ENCODE measurements at regions not wholly inside any gene's neighbourhood (a gene's known extent, or its start where the extent isn't known, plus 50 kb on each side); places are given as distances from the start of the nearest gene placed in this dataset.
"Not testable (repeated sequence)": the region's sequence is repeated elsewhere in the genome, so short reads cannot be mapped to it uniquely, and the experiment has no call there.

DNA sequence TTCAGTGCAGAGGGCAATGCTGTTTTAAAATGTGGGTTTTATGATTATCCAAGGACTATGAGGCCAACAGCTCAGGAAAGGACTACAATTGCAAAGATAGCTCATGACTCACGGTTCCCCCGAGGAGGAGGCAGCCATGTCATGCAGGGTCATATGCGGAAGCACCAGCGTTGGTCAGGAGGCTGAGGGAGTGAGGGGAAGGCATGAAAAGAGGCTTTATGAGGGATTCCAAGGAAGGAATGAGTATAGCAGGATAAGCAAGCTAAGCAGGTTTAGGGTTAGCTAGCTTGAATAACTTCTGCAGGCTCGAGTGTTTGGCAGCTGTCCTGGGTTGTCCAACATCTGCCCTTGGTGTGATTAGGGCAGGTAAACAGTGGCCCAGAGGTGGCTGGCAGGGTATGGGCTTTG, 495.1 kb downstream of the SETD4 start:
- H3K27ac ChIP-seq (ENCODE audit: low read length): no peak overlapping the region
- H3K4me1 ChIP-seq (ENCODE audit: control insufficient read depth, insufficient read depth, low read length): peaks cover 3% of the 10 kb centered on the region
- no peak overlapping the region for H3K4me3 ChIP-seq (ENCODE audit: low read length)
- no peaks in the 10 kb centered on the region for H3K9me3 ChIP-seq (ENCODE audit: control insufficient read depth, insufficient read depth, low read length)
- no peaks in the 10 kb centered on the region for H3K27me3 ChIP-seq (ENCODE audit: control insufficient read depth, insufficient read depth, low read length)
- WGBS (ENCODE audit: insufficient coverage, insufficient read length): no CpG with 5 or more reads among the region's 5 CpGs
- H3K36me3 ChIP-seq (ENCODE audit: control insufficient read depth, insufficient read depth, low read length): no peaks in the 10 kb centered on the region
- DNase-seq (ENCODE audit: low read depth, low spot score): no peak

GRCh38 chr21:35563885-35564451, 496.4 kb downstream of the SETD4 start:
- WGBS (ENCODE audit: insufficient coverage, insufficient read length): no CpG with 5 or more reads among the region's 10 CpGs

DNA sequence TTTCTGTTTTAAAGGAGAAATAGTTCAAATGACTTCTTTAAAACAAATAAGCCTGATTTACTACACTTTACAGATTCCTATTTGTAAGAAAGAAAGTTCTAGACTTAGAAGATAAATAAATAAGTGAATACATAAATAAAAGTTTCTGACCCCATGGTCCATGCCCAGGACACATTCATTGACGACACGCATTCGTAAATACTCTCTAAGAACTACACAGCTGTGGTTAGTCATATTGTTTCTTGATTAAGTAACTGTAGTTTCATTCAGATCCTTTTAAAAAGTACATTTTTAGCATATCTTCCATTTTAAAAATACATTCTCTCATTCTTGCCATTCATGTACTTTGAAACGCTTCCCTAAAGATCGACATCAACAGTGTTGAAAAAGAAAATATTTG, 497.4 kb downstream of the SETD4 start:
- Histone ChIP-seq H3K9me3 (ENCODE audit: control insufficient read depth, insufficient read depth, low read length) (no peaks in the 10 kb centered on the region), H3K27me3 (ENCODE audit: control insufficient read depth, insufficient read depth, low read length) (no peaks in the 10 kb centered on the region), H3K4me3 (ENCODE audit: low read length) (no peak overlapping the region), H3K4me1 (ENCODE audit: control insufficient read depth, insufficient read depth, low read length) (peaks cover 3% of the 10 kb centered on the region), H3K36me3 (ENCODE audit: control insufficient read depth, insufficient read depth, low read length) (no peaks in the 10 kb centered on the region), H3K27ac (ENCODE audit: low read length) (no peak overlapping the region)
- WGBS (ENCODE audit: insufficient coverage, insufficient read length): no CpG with 5 or more reads among the region's 5 CpGs
- no peak for DNase-seq (ENCODE audit: low read depth, low spot score)

More at GRCh38 chr21:35563885-35564451, 496.4 kb downstream of the SETD4 start:
- no peaks in the 10 kb centered on the region for H3K27me3 ChIP-seq (ENCODE audit: control insufficient read depth, insufficient read depth, low read length)
- no peak for DNase-seq (ENCODE audit: low read depth, low spot score)
- H3K27ac ChIP-seq (ENCODE audit: low read length): no peak overlapping the region
- peaks cover 3% of the 10 kb centered on the region for H3K4me1 ChIP-seq (ENCODE audit: control insufficient read depth, insufficient read depth, low read length)
- no peak overlapping the region for H3K4me3 ChIP-seq (ENCODE audit: low read length)
- no peaks in the 10 kb centered on the region for H3K9me3 ChIP-seq (ENCODE audit: control insufficient read depth, insufficient read depth, low read length)
- H3K36me3 ChIP-seq (ENCODE audit: control insufficient read depth, insufficient read depth, low read length): no peaks in the 10 kb centered on the region

DNA sequence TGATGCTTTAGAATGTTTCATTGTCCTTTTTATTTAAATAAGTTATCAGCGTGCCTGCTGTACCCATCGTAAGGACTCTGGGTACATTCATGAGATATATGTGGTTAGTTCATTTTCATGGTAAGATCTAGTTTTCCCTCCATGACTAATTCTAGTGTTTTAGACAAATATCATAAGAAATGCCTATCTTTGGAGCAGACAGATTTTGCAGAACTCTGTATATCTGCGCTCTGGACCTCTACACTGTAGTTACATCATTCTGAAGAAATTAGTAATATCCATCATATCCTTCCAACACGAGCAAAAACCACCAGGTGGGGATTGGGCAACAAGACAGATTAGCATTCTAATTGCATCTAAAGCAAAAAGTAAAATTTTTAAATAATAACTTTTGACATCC, 499.2 kb downstream of the SETD4 start:
- WGBS (ENCODE audit: insufficient coverage, insufficient read length): no CpG with 5 or more reads among the region's 4 CpGs
- Histone ChIP-seq H3K36me3 (ENCODE audit: control insufficient read depth, insufficient read depth, low read length) (no peaks in the 10 kb centered on the region), H3K9me3 (ENCODE audit: control insufficient read depth, insufficient read depth, low read length) (no peaks in the 10 kb centered on the region), H3K27me3 (ENCODE audit: control insufficient read depth, insufficient read depth, low read length) (no peaks in the 10 kb centered on the region), H3K4me3 (ENCODE audit: low read length) (no peak overlapping the region), H3K27ac (ENCODE audit: low read length) (no peak overlapping the region), H3K4me1 (ENCODE audit: control insufficient read depth, insufficient read depth, low read length) (peaks cover 3% of the 10 kb centered on the region)
- no peak for DNase-seq (ENCODE audit: low read depth, low spot score)

GRCh38 chr21:35559829-35560225, 500.5 kb downstream of the SETD4 start:
- WGBS (ENCODE audit: insufficient coverage, insufficient read length): no CpG with 5 or more reads among the region's 2 CpGs
- Histone ChIP-seq H3K36me3 (ENCODE audit: control insufficient read depth, insufficient read depth, low read length) (no peaks in the 10 kb centered on the region), H3K4me1 (ENCODE audit: control insufficient read depth, insufficient read depth, low read length) (no peaks in the 10 kb centered on the region; the same call in 1 of the 2 replicates), H3K4me3 (ENCODE audit: low read length) (no peak overlapping the region), H3K9me3 (ENCODE audit: control insufficient read depth, insufficient read depth, low read length) (no peaks in the 10 kb centered on the region), H3K27ac (ENCODE audit: low read length) (no peak overlapping the region), H3K27me3 (ENCODE audit: control insufficient read depth, insufficient read depth, low read length) (no peaks in the 10 kb centered on the region)
- no peak for DNase-seq (ENCODE audit: low read depth, low spot score)

GRCh38 chr21:35559128-35559828, 501.0 kb downstream of the SETD4 start:
- no CpG with 5 or more reads among the region's 9 CpGs for WGBS (ENCODE audit: insufficient coverage, insufficient read length)
- Histone ChIP-seq H3K9me3 (ENCODE audit: control insufficient read depth, insufficient read depth, low read length) (no peaks in the 10 kb centered on the region), H3K4me3 (ENCODE audit: low read length) (no peak overlapping the region), H3K27ac (ENCODE audit: low read length) (no peak overlapping the region), H3K4me1 (ENCODE audit: control insufficient read depth, insufficient read depth, low read length) (no peaks in the 10 kb centered on the region; the same call in 1 of the 2 replicates), H3K27me3 (ENCODE audit: control insufficient read depth, insufficient read depth, low read length) (no peaks in the 10 kb centered on the region), H3K36me3 (ENCODE audit: control insufficient read depth, insufficient read depth, low read length) (no peaks in the 10 kb centered on the region)
- no peak for DNase-seq (ENCODE audit: low read depth, low spot score)

DNA sequence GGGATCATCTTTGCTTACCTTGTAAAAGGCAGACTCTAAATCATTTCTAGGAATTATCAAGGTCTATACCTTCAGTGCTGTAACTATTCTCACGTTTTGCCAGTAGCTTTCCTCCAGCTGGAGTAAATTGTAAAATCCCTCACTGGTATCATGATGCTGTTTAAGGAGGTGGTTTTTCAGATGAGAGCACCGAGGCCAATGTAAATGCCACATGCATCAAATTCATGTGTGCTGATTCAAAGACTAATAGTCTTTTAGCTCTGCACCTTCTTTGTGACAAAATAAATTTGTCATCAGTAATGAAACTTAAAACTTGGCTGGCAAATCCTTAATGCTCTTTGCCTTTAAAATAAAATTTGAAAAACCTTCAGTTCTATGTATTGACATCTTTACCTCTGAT, 503.8 kb downstream of the SETD4 start:
- H3K27ac ChIP-seq (ENCODE audit: low read length): no peak overlapping the region
- H3K4me3 ChIP-seq (ENCODE audit: low read length): no peak overlapping the region
- H3K36me3 ChIP-seq (ENCODE audit: control insufficient read depth, insufficient read depth, low read length): no peaks in the 10 kb centered on the region
- no peak for DNase-seq (ENCODE audit: low read depth, low spot score)
- no peaks in the 10 kb centered on the region for H3K27me3 ChIP-seq (ENCODE audit: control insufficient read depth, insufficient read depth, low read length)
- no CpG with 5 or more reads among the region's 2 CpGs for WGBS (ENCODE audit: insufficient coverage, insufficient read length)
- H3K9me3 ChIP-seq (ENCODE audit: control insufficient read depth, insufficient read depth, low read length): no peaks in the 10 kb centered on the region
- no peaks in the 10 kb centered on the region for H3K4me1 ChIP-seq (ENCODE audit: control insufficient read depth, insufficient read depth, low read length)

GRCh38 chr21:35552483-35552882, 503.4 kb upstream of the RUNX1 start:
- not testable (repeated sequence) for H3K4me3 ChIP-seq (ENCODE audit: low read length); H3K36me3 ChIP-seq (ENCODE audit: control insufficient read depth, insufficient read depth, low read length); H3K27me3 ChIP-seq (ENCODE audit: control insufficient read depth, insufficient read depth, low read length); DNase-seq (ENCODE audit: low read depth, low spot score); H3K9me3 ChIP-seq (ENCODE audit: control insufficient read depth, insufficient read depth, low read length); H3K4me1 ChIP-seq (ENCODE audit: control insufficient read depth, insufficient read depth, low read length); H3K27ac ChIP-seq (ENCODE audit: low read length)
- WGBS (ENCODE audit: insufficient coverage, insufficient read length): no CpG with 5 or more reads among the region's 3 CpGs

DNA sequence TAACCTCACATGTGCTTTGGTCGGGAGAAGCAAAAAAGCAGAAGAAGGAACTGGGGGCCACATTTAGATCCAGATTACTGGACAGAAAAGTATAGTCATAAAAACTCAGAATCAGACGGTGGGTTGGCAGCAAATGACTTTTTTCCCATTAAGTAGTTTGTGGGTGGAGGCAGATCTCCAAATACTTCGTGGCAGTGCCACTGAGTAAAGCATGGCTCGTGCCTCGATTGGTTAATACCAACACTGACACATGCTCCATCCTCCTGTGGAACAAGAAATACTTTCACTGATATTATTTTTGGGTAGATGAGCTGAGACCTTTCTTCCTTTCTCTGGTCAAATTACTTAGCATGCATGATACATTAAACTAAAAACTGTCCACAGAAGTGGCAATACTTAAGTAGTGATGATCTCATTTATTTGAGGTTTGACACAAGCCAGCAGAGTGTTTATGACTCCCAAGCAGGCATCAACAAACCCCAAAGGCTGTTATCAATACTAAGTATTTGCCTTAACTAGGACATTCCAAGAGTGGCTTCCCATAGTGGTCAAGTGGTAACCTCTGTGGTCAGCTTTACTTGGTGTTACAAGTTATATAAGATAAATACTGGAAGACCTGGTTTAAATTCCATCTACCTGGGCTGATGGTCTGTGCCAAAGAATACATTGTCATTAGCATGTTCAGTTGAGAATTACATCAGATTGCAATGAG, 500.0 kb upstream of the RUNX1 start:
- Histone ChIP-seq H3K27me3 (ENCODE audit: control insufficient read depth, insufficient read depth, low read length) (no peaks in the 10 kb centered on the region), H3K4me3 (ENCODE audit: low read length) (no peak overlapping the region), H3K27ac (ENCODE audit: low read length) (no peak overlapping the region), H3K36me3 (ENCODE audit: control insufficient read depth, insufficient read depth, low read length) (no peaks in the 10 kb centered on the region), H3K4me1 (ENCODE audit: control insufficient read depth, insufficient read depth, low read length) (no peaks in the 10 kb centered on the region), H3K9me3 (ENCODE audit: control insufficient read depth, insufficient read depth, low read length) (no peaks in the 10 kb centered on the region)
- WGBS (ENCODE audit: insufficient coverage, insufficient read length): no CpG with 5 or more reads among the region's 5 CpGs
- no peak for DNase-seq (ENCODE audit: low read depth, low spot score)

DNA sequence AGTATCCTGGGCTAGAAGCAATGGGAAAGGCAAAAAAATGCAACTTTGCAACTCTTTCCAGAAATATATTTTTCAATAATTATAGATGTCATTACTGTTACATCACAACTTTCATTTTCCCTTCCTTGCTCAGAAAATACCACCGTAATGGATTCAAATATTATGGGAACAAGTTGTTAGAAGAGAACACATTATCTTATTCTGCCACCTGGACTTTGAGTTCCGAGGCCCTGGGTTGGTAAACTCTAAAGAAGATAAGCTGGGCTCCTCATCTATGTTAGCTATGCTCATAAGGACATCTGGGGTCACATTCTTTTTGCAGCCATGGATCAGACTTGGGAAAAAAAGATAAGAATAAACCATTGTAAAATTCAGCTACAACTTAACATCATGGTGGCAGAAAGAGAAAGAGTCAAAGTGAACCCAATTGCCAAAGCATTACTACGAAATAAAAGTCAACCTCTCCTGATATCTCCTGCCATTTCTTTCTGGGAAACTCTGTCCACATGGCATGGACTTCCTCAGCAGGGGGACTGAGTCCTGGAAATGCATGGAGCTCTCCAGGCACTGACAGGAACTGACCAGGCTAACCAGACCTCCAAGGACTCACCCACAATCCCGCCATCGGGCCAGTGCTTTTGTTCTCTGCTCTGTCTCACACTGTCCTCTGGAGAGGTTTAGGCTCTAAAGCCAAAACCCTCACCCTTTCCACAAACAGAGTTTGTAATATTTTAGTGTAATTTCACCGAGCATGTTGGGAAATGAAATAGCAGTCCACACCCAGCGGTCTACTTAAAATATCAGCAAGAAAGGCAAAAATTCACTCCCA, 499.1 kb upstream of the RUNX1 start:
- Histone ChIP-seq H3K4me1 (ENCODE audit: control insufficient read depth, insufficient read depth, low read length) (no peaks in the 10 kb centered on the region), H3K9me3 (ENCODE audit: control insufficient read depth, insufficient read depth, low read length) (no peaks in the 10 kb centered on the region), H3K4me3 (ENCODE audit: low read length) (no peak overlapping the region), H3K27ac (ENCODE audit: low read length) (no peak overlapping the region), H3K36me3 (ENCODE audit: control insufficient read depth, insufficient read depth, low read length) (no peaks in the 10 kb centered on the region), H3K27me3 (ENCODE audit: control insufficient read depth, insufficient read depth, low read length) (no peaks in the 10 kb centered on the region)
- WGBS (ENCODE audit: insufficient coverage, insufficient read length): no CpG with 5 or more reads among the region's 7 CpGs
- no peak for DNase-seq (ENCODE audit: low read depth, low spot score)

Data from iPS DF 6.9 (cell line).